ENCODE measurements at regions not wholly inside any gene's neighbourhood (a gene's known extent, or its start where the extent isn't known, plus 50 kb on each side); places are given as distances from the start of the nearest gene placed in this dataset.

DNA sequence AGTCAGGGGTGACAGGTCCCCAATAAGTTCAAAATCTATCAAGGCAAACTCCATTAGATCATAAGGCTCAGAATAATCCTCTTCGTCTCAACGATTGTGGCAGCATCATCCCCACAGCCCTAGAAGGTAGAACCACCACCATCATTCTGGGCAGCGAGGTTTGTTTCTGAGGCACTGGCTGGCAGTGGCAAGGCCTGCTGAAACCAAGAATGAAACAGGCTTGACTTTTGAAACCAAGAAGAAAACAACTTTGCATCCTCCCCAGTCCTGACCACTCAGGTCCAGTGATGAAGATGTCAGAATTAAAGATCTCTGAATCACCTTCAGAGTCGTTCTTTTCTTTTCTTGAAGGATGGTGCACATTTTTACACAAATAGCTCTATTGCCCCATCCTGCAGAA, 152.6 kb upstream of the SYT1 start:
- Histone ChIP-seq H3K27me3 (ENCODE audit: low read length) (no peaks in the 10 kb centered on the region), H4K20me1 (ENCODE audit: low read length) (no peaks in the 10 kb centered on the region), H3K4me1 (ENCODE audit: insufficient read depth, low read length) (no peaks in the 10 kb centered on the region), H3K4me3 (ENCODE audit: low read length) (no peak overlapping the region), H3K79me2 (ENCODE audit: low read length) (no peaks in the 10 kb centered on the region), H3K9ac (ENCODE audit: low read length) (no peak overlapping the region), H3K4me2 (ENCODE audit: low read length) (no peak overlapping the region), H2AFZ (ENCODE audit: low read length) (no peak overlapping the region), H3K9me3 (ENCODE audit: low read length) (no peaks in the 10 kb centered on the region), H3F3A (ENCODE audit: low read length, unreplicated experiment) (no peaks in the 10 kb centered on the region), H3K27ac (ENCODE audit: low read length) (no peak overlapping the region), H3K9me2 (replicated peaks; ENCODE audit: low read length) (no peaks in the 10 kb centered on the region), H3K36me3 (ENCODE audit: low read depth, low read length) (no peaks in the 10 kb centered on the region)
- intact Hi-C loops (cut with micrococcal nuclease), result no loop called here
- DNase-seq (no peak), ATAC-seq (no peak)
- no TSS peak for BruUV-seq (replicated peaks)
- CTCF ChIA-PET, result no interaction called here
- POLR2A ChIA-PET (ENCODE audit: unreplicated experiment), result no interaction called here
- TF ChIP-seq, protein P1, sequence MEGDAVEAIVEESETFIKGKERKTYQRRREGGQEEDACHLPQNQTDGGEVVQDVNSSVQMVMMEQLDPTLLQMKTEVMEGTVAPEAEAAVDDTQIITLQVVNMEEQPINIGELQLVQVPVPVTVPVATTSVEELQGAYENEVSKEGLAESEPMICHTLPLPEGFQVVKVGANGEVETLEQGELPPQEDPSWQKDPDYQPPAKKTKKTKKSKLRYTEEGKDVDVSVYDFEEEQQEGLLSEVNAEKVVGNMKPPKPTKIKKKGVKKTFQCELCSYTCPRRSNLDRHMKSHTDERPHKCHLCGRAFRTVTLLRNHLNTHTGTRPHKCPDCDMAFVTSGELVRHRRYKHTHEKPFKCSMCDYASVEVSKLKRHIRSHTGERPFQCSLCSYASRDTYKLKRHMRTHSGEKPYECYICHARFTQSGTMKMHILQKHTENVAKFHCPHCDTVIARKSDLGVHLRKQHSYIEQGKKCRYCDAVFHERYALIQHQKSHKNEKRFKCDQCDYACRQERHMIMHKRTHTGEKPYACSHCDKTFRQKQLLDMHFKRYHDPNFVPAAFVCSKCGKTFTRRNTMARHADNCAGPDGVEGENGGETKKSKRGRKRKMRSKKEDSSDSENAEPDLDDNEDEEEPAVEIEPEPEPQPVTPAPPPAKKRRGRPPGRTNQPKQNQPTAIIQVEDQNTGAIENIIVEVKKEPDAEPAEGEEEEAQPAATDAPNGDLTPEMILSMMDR (conservative IDR thresholded peaks at IDR 0.05; ENCODE audit: low read depth, low read length), result no peak
- TF ChIP-seq EZH2 (IDR thresholded peaks at IDR 0.05; ENCODE audit: low read length, unreplicated experiment) (no peak), EZH2phosphoT487 (IDR thresholded peaks at IDR 0.05; ENCODE audit: borderline replicate concordance, low read length) (no peak)

DNA sequence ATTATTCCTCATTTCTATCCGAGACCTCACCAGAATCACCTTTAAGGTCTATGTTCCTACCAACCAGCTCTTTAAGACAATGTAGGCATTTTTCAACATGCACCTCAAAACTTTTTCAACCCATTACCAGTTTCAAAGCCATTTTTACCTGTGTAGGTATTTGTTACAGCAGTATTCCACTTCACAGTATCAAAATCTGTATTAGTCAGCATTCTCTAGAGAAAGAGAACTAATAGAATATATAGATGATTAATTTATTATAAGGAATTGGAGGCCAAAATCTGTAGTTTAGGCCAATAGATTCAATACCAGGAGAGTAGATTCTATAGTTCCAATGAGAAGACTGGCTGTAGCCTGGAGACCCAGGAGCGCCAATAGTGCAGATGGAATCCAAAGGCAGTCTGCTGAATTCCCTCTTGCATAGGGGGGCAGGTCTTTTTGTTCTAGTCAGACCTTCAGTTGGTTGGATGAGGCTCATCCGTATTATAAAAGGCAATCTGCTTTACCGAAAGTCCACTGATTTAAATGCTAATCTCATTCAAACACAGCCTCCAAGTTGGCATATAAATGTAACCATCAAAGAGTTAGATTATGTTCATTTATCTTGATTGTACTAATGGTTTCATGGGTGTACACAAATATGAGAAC, 151.6 kb upstream of the SYT1 start:
- H2AFZ ChIP-seq (ENCODE audit: low read length), result no peak overlapping the region
- H3K27me3 ChIP-seq (ENCODE audit: low read length), result no peaks in the 10 kb centered on the region
- POLR2A ChIA-PET (ENCODE audit: unreplicated experiment), result no interaction called here
- no peak overlapping the region for H3K9ac ChIP-seq (ENCODE audit: low read length)
- no peaks in the 10 kb centered on the region for H3K9me3 ChIP-seq (ENCODE audit: low read length)
- no peaks in the 10 kb centered on the region for H3F3A ChIP-seq (ENCODE audit: low read length, unreplicated experiment)
- ATAC-seq (no peak), DNase-seq (no peak)
- no peaks in the 10 kb centered on the region for H3K9me2 ChIP-seq (replicated peaks; ENCODE audit: low read length)
- H3K4me1 ChIP-seq (ENCODE audit: insufficient read depth, low read length), result no peaks in the 10 kb centered on the region
- no peak overlapping the region for H3K27ac ChIP-seq (ENCODE audit: low read length)
- intact Hi-C loops (cut with micrococcal nuclease), result no loop called here
- CTCF ChIA-PET, result no interaction called here
- TF ChIP-seq EZH2phosphoT487 (IDR thresholded peaks at IDR 0.05; ENCODE audit: borderline replicate concordance, low read length) (no peak), EZH2 (IDR thresholded peaks at IDR 0.05; ENCODE audit: low read length, unreplicated experiment) (no peak)
- no peak overlapping the region for H3K4me2 ChIP-seq (ENCODE audit: low read length)
- no peaks in the 10 kb centered on the region for H4K20me1 ChIP-seq (ENCODE audit: low read length)
- no peak overlapping the region for H3K4me3 ChIP-seq (ENCODE audit: low read length)
- H3K79me2 ChIP-seq (ENCODE audit: low read length), result no peaks in the 10 kb centered on the region
- no peaks in the 10 kb centered on the region for H3K36me3 ChIP-seq (ENCODE audit: low read depth, low read length)
- no TSS peak for BruUV-seq (replicated peaks)

DNA sequence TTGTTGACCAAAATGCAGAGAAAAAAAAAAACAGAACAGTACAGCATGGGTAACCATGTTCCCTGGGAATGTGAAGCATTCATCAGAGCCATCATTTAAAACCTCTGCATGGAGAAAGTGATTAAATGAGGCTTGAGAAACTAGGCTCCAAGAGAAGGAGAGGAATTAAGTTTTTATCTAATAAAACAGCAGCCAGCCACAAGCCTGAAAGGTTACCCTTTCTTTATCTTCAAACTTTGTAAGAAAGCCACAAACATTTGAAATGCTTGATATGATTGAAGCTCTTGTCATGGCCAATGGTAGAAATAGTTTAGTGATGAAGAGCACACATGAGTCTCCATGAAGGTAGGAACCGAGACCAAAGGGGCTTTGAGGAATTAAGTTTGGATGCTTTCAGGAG, 144.9 kb upstream of the SYT1 start:
- Histone ChIP-seq H3K36me3 (ENCODE audit: low read depth, low read length) (no peaks in the 10 kb centered on the region), H3K9ac (ENCODE audit: low read length) (no peak overlapping the region), H2AFZ (ENCODE audit: low read length) (no peak overlapping the region), H3K4me1 (ENCODE audit: insufficient read depth, low read length) (no peaks in the 10 kb centered on the region; the same call in 1 of the 2 replicates), H3F3A (ENCODE audit: low read length, unreplicated experiment) (no peaks in the 10 kb centered on the region), H4K20me1 (ENCODE audit: low read length) (no peaks in the 10 kb centered on the region), H3K4me3 (ENCODE audit: low read length) (no peak overlapping the region), H3K27me3 (ENCODE audit: low read length) (no peaks in the 10 kb centered on the region), H3K9me3 (ENCODE audit: low read length) (no peaks in the 10 kb centered on the region), H3K4me2 (ENCODE audit: low read length) (no peak overlapping the region), H3K79me2 (ENCODE audit: low read length) (no peaks in the 10 kb centered on the region), H3K9me2 (replicated peaks; ENCODE audit: low read length) (no peaks in the 10 kb centered on the region), H3K27ac (ENCODE audit: low read length) (no peak overlapping the region)
- DNase-seq, result no peak
- intact Hi-C loops (cut with micrococcal nuclease), result no loop called here
- ChIA-PET POLR2A (ENCODE audit: unreplicated experiment) (no interaction called here), CTCF (no interaction called here)
- BruUV-seq (replicated peaks), result no TSS peak
- ATAC-seq, result no peak
- TF ChIP-seq, protein P1 (conservative IDR thresholded peaks at IDR 0.05; ENCODE audit: low read depth, low read length), result no peak
- TF ChIP-seq EZH2phosphoT487 (IDR thresholded peaks at IDR 0.05; ENCODE audit: borderline replicate concordance, low read length), result no peak
- TF ChIP-seq EZH2 (IDR thresholded peaks at IDR 0.05; ENCODE audit: low read length, unreplicated experiment), result no peak
